ENCODE measurements at regions not wholly inside any gene's neighbourhood (a gene's known extent, or its start where the extent isn't known, plus 50 kb on each side); places are given as distances from the start of the nearest gene placed in this dataset.
"Not testable (repeated sequence)": the region's sequence is repeated elsewhere in the genome, so short reads cannot be mapped to it uniquely, and the experiment has no call there.

DNA sequence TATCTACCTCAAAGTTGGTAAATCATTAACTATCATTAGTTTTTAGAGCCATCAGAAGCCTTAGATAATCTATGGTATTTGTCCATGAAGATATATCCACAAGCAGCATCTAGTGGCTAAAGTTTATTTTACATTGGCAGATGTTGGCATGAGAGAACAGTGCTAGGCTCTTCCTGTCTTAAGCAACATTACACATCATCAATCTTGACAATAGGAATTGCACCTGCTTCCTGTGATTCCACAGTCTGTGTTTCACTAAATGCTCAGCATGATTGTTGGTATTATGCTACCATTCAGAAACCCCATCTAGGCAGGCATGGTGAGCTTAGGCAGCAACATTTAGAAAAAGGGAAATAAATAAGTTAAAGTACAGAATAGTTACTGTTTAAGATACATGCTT lies 246.6 kb downstream of the SLCO4C1 start:
- in situ Hi-C loops (cut with MboI; ENCODE audit: low pct_unique_long_range_greater_than_20kb, low sequenced_read_pairs, unreplicated experiment): no loop called here
- TF ChIP-seq, protein P1, sequence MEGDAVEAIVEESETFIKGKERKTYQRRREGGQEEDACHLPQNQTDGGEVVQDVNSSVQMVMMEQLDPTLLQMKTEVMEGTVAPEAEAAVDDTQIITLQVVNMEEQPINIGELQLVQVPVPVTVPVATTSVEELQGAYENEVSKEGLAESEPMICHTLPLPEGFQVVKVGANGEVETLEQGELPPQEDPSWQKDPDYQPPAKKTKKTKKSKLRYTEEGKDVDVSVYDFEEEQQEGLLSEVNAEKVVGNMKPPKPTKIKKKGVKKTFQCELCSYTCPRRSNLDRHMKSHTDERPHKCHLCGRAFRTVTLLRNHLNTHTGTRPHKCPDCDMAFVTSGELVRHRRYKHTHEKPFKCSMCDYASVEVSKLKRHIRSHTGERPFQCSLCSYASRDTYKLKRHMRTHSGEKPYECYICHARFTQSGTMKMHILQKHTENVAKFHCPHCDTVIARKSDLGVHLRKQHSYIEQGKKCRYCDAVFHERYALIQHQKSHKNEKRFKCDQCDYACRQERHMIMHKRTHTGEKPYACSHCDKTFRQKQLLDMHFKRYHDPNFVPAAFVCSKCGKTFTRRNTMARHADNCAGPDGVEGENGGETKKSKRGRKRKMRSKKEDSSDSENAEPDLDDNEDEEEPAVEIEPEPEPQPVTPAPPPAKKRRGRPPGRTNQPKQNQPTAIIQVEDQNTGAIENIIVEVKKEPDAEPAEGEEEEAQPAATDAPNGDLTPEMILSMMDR (IDR thresholded peaks at IDR 0.05; ENCODE audit: extremely low read depth, insufficient read depth, missing control alignments): no peak
- no peak for DNase-seq (ENCODE audit: low spot score)

DNA sequence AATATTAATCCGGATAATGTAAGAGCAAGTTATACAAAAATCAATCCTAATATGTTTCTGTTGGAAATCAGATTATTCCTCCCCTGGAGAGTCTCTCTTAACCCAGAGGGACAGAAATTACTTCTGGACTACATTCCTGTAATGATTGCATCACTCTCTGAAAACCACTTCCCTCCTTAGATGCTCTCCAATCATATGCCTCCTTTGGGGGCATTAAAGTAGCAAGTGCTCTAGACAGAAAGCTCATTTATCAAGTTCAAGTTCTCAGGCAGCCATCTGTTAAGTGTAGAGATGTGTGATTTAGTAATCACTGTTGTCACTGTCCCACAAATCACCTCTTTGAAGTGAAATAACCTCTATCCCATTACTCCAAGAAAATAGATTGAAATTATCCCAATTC lies 247.1 kb downstream of the SLCO4C1 start:
- TF ChIP-seq, protein P1 (IDR thresholded peaks at IDR 0.05; ENCODE audit: extremely low read depth, insufficient read depth, missing control alignments): no peak
- in situ Hi-C loops (cut with MboI; ENCODE audit: low pct_unique_long_range_greater_than_20kb, low sequenced_read_pairs, unreplicated experiment): no loop called here
- no peak for DNase-seq (ENCODE audit: low spot score)

DNA sequence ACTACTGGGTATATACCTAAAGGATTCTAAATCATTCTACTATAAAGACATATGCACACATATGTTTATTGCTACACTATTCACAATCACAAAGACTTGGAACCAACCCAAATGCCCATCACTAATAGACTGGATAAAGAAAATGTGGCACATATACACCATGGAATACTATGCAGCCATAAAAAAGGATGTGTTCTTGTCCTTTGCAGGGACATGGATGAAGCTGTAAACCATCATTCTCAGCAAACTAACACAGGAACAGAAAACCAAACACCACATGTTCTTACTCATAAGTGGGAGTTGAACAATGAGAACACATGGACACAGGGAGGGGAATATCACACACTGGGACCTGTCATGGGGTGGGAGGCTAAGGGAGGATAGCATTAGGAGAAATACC lies 249.0 kb downstream of the SLCO4C1 start:
- DNase-seq (ENCODE audit: low spot score); in situ Hi-C loops (cut with MboI; ENCODE audit: low pct_unique_long_range_greater_than_20kb, low sequenced_read_pairs, unreplicated experiment): not testable (repeated sequence)

DNA sequence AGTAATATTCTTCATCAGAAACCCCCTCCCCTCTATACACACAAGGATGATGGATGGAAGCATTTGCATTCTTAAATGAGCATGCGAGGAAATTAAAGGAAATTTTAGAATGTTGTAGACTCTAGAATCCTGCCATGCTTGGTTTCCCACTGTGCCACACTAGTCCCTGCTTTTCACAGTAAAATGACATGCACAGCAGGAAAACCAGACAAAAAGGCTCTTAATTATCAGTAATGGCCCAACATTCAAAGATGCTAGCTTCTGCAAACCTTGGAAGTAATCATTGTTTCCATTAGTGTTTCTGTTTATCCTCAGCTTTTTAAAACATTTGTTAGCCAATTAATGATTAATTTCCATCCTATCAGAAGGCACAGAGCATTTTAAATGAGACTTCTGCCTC lies 255.8 kb downstream of the SLCO4C1 start:
- TF ChIP-seq, protein P1 (IDR thresholded peaks at IDR 0.05; ENCODE audit: extremely low read depth, insufficient read depth, missing control alignments): no peak
- in situ Hi-C loops (cut with MboI; ENCODE audit: low pct_unique_long_range_greater_than_20kb, low sequenced_read_pairs, unreplicated experiment): no loop called here
- no peak for DNase-seq (ENCODE audit: low spot score)

DNA sequence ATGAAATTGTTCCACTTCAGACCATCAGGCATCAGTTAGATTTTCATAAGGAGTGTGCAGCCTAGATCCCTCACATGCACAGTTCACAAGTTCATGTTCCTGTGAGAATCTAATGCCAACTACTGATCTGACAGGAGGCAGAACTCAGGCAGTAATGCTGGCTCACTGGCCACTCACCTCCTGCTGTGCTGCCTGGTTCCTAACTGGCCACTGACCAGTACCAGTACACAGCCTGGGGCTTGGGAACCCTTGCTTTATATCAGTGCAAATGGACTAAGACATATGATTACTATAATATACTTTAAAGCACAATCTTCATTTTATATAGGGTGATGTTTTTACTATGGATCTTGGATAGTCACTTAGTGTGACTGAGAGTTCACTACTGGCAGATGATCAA lies 259.2 kb downstream of the SLCO4C1 start:
- TF ChIP-seq, protein P1 (IDR thresholded peaks at IDR 0.05; ENCODE audit: extremely low read depth, insufficient read depth, missing control alignments): no peak
- DNase-seq (ENCODE audit: low spot score): no peak
- in situ Hi-C loops (cut with MboI; ENCODE audit: low pct_unique_long_range_greater_than_20kb, low sequenced_read_pairs, unreplicated experiment): no loop called here

DNA sequence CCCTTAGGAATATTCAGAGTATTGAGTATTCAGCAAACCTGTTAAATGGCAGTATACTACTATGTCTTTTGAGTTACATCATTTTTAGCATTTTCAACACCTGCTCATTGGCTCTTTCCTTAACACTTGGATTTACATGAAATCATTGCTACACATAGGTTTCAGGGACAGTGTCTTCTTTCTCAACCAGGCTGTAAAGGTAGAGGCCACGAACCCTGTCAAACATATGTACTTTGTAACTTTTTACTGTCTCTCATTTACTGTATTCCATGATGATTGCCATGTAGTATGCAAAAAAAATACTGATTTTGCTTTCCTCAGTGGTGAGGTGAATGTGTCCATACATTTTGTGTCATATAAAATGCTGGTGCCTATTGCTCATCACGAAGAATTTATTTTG lies 264.4 kb downstream of the SLCO4C1 start:
- TF ChIP-seq, protein P1 (IDR thresholded peaks at IDR 0.05; ENCODE audit: extremely low read depth, insufficient read depth, missing control alignments): no peak
- in situ Hi-C loops (cut with MboI; ENCODE audit: low pct_unique_long_range_greater_than_20kb, low sequenced_read_pairs, unreplicated experiment): no loop called here
- no peak for DNase-seq (ENCODE audit: low spot score)

DNA sequence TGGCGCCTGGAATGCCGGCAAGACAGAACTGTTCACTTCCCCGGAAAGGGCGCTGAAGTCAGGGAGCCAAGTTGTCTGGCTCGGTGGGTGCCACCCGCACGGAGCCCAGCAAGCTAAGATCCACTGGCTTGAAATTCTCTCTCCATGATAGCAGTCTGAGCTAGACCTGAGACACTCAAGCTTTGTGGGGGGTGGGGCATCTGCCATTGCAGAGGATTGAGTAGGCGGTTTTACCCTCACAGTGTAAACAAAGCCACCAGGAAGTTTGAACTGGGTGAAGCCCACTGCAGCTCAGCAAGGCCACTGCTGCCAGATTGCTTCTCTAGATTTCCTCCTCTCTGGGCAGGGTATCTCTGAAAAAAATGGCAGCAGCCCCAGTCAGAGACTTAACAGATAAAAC lies 277.4 kb downstream of the SLCO4C1 start:
- in situ Hi-C loops (cut with MboI; ENCODE audit: low pct_unique_long_range_greater_than_20kb, low sequenced_read_pairs, unreplicated experiment): no loop called here
- TF ChIP-seq, protein P1 (IDR thresholded peaks at IDR 0.05; ENCODE audit: extremely low read depth, insufficient read depth, missing control alignments): no peak
- DNase-seq (ENCODE audit: low spot score): no peak
